ENCODE measurements at regions not wholly inside any gene's neighbourhood (a gene's known extent, or its start where the extent isn't known, plus 50 kb on each side); places are given as distances from the start of the nearest gene placed in this dataset.

DNA sequence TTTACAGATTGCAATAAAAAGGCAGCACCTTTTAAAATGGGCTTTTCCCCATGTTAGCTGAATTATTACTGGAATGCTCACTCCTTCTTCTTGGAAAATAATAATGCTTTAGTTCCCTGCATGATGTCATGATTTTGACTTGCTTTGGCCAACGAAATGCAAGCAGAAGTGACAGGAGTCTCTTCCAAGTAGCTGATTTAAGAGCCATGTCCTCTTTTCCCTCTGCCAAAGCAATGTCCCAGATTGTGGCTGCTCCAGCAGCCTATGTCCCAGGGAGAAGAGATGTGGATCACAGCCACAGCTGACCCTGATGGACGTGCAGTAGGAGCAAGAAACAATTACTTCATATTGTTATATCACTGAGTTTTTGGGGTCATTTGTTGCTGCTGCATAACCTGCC lies 246.6 kb downstream of the HAPSTR1 start:
- no peak overlapping the region for H3K4me3 Mint-ChIP-seq (ENCODE audit: low read depth)
- H3K27ac Mint-ChIP-seq, result no peak overlapping the region
- no peaks in the 10 kb centered on the region for H3K9me3 Mint-ChIP-seq (ENCODE audit: low read depth)
- H3K4me1 Mint-ChIP-seq (ENCODE audit: low read depth), result peaks cover 6% of the 10 kb centered on the region
- TF ChIP-seq, protein P1, sequence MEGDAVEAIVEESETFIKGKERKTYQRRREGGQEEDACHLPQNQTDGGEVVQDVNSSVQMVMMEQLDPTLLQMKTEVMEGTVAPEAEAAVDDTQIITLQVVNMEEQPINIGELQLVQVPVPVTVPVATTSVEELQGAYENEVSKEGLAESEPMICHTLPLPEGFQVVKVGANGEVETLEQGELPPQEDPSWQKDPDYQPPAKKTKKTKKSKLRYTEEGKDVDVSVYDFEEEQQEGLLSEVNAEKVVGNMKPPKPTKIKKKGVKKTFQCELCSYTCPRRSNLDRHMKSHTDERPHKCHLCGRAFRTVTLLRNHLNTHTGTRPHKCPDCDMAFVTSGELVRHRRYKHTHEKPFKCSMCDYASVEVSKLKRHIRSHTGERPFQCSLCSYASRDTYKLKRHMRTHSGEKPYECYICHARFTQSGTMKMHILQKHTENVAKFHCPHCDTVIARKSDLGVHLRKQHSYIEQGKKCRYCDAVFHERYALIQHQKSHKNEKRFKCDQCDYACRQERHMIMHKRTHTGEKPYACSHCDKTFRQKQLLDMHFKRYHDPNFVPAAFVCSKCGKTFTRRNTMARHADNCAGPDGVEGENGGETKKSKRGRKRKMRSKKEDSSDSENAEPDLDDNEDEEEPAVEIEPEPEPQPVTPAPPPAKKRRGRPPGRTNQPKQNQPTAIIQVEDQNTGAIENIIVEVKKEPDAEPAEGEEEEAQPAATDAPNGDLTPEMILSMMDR (IDR thresholded peaks at IDR 0.05; ENCODE audit: unreplicated experiment), result no peak
- H3K27me3 Mint-ChIP-seq, result peaks cover 7% of the 10 kb centered on the region
- no peaks in the 10 kb centered on the region for H3K36me3 Mint-ChIP-seq (ENCODE audit: insufficient read depth)
- DNase-seq (ENCODE audit: low spot score, unreplicated experiment), result no peak

DNA sequence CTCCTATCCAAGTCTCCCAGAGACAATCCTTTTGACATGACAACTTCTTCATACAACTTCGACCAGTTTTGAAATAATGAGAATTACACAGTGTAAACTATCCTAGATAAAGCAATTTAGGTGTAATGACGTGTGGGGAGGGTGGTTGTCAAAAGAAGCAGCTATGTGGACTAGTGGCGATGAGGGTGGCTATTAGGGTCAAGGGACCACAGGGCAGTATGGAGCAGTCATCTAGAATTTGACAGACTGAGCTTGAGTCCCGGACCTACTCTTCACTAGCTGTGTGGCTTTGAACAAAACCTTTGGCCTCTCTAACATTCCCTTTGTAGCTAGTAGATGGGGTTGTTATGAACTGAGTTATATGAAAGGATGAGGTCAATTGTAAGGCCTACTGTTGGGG lies 247.1 kb downstream of the HAPSTR1 start:
- no peak for DNase-seq (ENCODE audit: low spot score, unreplicated experiment)
- peaks cover 8% of the 10 kb centered on the region for H3K27me3 Mint-ChIP-seq
- no peak overlapping the region for H3K4me3 Mint-ChIP-seq (ENCODE audit: low read depth)
- no peaks in the 10 kb centered on the region for H3K36me3 Mint-ChIP-seq (ENCODE audit: insufficient read depth)
- TF ChIP-seq, protein P1 (IDR thresholded peaks at IDR 0.05; ENCODE audit: unreplicated experiment), result no peak
- H3K27ac Mint-ChIP-seq, result no peak overlapping the region
- H3K9me3 Mint-ChIP-seq (ENCODE audit: low read depth), result no peaks in the 10 kb centered on the region
- peaks cover 8% of the 10 kb centered on the region for H3K4me1 Mint-ChIP-seq (ENCODE audit: low read depth)

DNA sequence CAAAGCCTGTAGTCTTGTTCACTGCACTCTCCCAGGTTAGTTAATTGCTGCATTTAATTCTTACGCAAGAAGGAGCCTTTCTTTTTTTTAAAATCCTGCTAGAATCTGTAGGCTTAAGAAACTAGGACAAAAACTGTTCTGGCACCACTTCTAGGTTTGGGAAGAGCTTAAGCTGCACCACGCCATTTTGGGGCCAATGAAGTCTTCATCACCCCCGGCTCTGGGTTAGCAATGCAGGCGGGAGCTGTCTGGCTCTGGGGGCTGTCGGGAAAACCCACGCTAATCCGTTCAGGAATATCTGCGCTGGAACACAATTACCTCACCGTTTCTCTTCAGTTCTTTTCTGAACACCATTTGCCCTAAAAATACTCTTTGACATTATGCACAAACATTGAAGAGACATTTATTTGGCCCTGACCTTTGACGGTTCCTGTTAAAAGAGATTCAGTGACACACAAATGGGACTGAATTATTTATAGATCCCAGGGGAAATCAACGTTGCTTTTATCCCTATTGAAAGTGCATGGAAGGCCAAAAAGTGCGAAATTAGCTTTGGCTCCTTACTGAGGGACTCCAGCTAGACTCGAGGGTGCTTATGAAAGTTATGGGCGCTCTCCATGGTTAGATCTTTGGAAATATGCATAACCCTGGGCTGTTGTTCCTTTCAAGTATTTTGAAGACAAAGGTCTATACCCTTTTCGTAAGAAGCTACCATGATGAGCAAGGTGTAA lies 249.2 kb downstream of the HAPSTR1 start:
- DNase-seq (ENCODE audit: low spot score, unreplicated experiment), result no peak
- H3K4me1 Mint-ChIP-seq (ENCODE audit: low read depth), result peaks cover 8% of the 10 kb centered on the region
- no peak overlapping the region for H3K4me3 Mint-ChIP-seq (ENCODE audit: low read depth)
- no peaks in the 10 kb centered on the region for H3K36me3 Mint-ChIP-seq (ENCODE audit: insufficient read depth)
- no peak overlapping the region for H3K27ac Mint-ChIP-seq
- H3K27me3 Mint-ChIP-seq, result peaks cover 8% of the 10 kb centered on the region
- TF ChIP-seq, protein P1 (IDR thresholded peaks at IDR 0.05; ENCODE audit: unreplicated experiment), result no peak
- H3K9me3 Mint-ChIP-seq (ENCODE audit: low read depth), result no peaks in the 10 kb centered on the region

DNA sequence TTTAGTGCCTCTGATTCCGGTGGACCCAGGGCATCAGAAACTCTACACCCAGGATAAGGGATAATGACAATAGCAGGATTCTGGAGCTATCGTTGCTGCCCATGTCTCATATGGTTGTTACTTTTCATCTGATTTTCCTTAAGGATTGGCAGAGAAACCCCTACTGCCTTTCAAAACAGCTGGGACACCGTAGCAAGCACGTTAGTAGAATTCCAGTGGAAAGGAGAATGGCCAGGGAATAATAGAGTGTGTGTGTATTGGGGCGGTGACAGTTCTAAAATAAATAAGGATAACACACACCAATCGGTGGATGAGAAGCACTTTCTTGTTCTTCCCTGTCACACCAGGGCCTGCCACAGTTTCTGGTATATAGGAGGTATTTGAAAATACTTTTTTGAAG lies 251.8 kb downstream of the HAPSTR1 start:
- Mint-ChIP-seq H3K27me3 (peaks cover 5% of the 10 kb centered on the region), H3K36me3 (ENCODE audit: insufficient read depth) (no peaks in the 10 kb centered on the region), H3K4me1 (ENCODE audit: low read depth) (peaks cover 4% of the 10 kb centered on the region), H3K4me3 (ENCODE audit: low read depth) (no peak overlapping the region), H3K27ac (no peak overlapping the region), H3K9me3 (ENCODE audit: low read depth) (no peaks in the 10 kb centered on the region)
- TF ChIP-seq, protein P1 (IDR thresholded peaks at IDR 0.05; ENCODE audit: unreplicated experiment), result no peak
- DNase-seq (ENCODE audit: low spot score, unreplicated experiment), result no peak

DNA sequence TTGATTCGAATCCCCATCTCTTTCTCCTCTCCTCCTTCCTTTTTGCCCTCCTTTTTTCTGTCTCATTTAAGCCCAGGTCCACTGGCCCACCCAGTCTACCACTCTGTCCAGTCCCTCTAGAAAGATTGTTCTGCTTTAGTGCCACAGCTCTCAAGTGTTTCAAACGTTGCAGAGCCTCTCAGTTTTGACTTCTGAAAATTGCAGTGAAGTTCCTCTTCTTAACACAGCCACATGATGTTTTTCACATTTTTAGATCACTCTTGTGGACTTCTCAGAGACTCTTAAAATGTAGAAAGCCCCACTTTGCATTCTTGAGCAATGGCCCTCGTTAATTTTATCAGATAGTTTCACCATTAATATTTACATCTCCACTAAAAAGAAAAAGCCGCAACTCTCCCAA lies 253.1 kb downstream of the HAPSTR1 start:
- Mint-ChIP-seq H3K36me3 (ENCODE audit: insufficient read depth) (no peaks in the 10 kb centered on the region), H3K4me3 (ENCODE audit: low read depth) (no peak overlapping the region), H3K4me1 (ENCODE audit: low read depth) (peaks cover 4% of the 10 kb centered on the region), H3K27ac (no peak overlapping the region), H3K27me3 (peaks cover 5% of the 10 kb centered on the region), H3K9me3 (ENCODE audit: low read depth) (peaks cover 10% of the 10 kb centered on the region)
- no peak for DNase-seq (ENCODE audit: low spot score, unreplicated experiment)
- TF ChIP-seq, protein P1 (IDR thresholded peaks at IDR 0.05; ENCODE audit: unreplicated experiment), result no peak
